GM13976 (cell line): ENCODE measurements at regions not wholly inside any gene's neighbourhood (a gene's known extent, or its start where the extent isn't known, plus 50 kb on each side); places are given as distances from the start of the nearest gene placed in this dataset.

ENCODE experiments used
- DNase-seq: peaks from one replicate; pipeline ENCODE4 v3.0.0; 2012; ENCODE audit warnings: low spot score
- in situ Hi-C: fragments of 300-500 bp; cut with MboI; formaldehyde crosslinking; loops from one replicate; pipeline ENCODE4 v1.12.0; 2022; ENCODE audit warnings: low sequenced_read_pairs, mixed read lengths, inconsistent platforms; ENCODE audit not compliant: unreplicated experiment
- TF ChIP-seq, protein P1 (sequence below): IDR thresholded peaks from 2 replicates; pipeline ENCODE4 v1.5.1; 2012; ENCODE audit warnings: borderline replicate concordance, mild to moderate bottlenecking; ENCODE audit not compliant: insufficient read depth; ENCODE audit errors: extremely low read depth, missing control alignments, control extremely low read depth

DNA sequence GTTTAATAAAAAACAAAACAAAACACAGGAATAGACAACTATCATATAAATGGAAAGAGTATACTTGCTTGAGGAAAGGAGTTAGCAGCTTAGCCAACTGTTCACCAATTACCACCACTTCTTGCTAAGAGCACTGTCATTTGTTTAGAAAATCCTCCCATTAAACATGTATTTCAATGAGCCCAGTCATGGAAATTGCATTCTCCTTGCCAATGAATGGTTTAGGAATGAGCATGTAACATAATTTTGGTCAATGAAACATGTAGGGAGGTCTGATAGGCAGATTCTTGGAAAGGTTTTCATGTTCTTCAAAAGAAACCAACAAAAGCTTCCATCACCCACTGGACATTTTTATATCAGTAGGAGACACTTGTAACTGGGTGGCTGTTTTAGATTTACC, 502.8 kb upstream of the PAPPA start:
- in situ Hi-C loops = no loop called here
- DNase-seq = no peak
- TF ChIP-seq, protein P1, sequence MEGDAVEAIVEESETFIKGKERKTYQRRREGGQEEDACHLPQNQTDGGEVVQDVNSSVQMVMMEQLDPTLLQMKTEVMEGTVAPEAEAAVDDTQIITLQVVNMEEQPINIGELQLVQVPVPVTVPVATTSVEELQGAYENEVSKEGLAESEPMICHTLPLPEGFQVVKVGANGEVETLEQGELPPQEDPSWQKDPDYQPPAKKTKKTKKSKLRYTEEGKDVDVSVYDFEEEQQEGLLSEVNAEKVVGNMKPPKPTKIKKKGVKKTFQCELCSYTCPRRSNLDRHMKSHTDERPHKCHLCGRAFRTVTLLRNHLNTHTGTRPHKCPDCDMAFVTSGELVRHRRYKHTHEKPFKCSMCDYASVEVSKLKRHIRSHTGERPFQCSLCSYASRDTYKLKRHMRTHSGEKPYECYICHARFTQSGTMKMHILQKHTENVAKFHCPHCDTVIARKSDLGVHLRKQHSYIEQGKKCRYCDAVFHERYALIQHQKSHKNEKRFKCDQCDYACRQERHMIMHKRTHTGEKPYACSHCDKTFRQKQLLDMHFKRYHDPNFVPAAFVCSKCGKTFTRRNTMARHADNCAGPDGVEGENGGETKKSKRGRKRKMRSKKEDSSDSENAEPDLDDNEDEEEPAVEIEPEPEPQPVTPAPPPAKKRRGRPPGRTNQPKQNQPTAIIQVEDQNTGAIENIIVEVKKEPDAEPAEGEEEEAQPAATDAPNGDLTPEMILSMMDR = no peak

GRCh38 chr9:115651461-115651860, 502.1 kb upstream of the PAPPA start:
- in situ Hi-C loops = no loop called here
- no peak for DNase-seq
- TF ChIP-seq, protein P1 = no peak

GRCh38 chr9:115653171-115653606, 500.4 kb upstream of the PAPPA start:
- in situ Hi-C loops = no loop called here
- TF ChIP-seq, protein P1 = no peak
- no peak for DNase-seq

DNA sequence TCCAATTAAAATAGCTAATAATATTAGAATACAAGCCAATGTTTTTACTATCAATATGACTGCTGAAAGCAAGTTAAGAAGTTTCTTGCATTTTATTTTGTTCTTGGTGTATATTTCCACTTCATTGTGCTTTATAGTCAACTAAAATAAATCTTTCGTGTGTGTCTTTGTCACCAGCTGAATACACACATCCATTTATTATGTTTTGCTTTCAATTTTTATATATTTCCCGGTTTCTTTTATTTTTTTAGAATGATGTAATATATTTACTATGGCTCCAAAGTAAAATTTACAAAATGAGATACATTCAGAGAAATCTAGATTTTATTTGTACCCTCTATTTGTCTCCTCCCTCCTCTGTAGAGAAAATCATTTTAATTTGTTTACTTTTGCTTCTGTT, 495.9 kb upstream of the PAPPA start:
- in situ Hi-C loops = no loop called here
- TF ChIP-seq, protein P1 = no peak
- DNase-seq = no peak

- no peak for DNase-seq
- TF ChIP-seq, protein P1 = no peak
- in situ Hi-C loops = no loop called here
These were observed 488.1 kb upstream of the PAPPA start for GRCh38 chr9:115665519-115665918.

DNA sequence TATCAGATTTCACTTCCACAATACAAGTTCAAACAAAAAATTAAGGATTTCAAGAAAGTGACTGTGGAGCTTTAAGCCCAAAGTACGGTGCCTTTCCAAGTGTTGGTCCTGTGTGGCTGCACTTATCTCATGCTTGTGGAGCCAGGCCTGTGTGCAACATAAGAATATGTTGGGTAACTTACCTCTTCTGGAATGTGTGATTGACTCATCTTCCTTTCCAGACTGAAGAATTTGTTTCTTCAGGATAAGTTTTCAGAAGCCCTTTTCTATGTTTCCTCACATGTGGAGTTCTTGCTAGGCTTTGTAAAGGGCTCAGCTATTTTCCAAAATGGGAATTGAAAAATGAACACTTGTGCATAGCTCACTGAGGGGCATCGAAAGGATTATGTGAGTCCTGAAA, 485.1 kb upstream of the PAPPA start:
- TF ChIP-seq, protein P1 = no peak
- in situ Hi-C loops = no loop called here
- DNase-seq = no peak
